Esophagus squamous epithelium (tissue), 4 donors: ENCODE measurements at regions not wholly inside any gene's neighbourhood (a gene's known extent, or its start where the extent isn't known, plus 50 kb on each side); places are given as distances from the start of the nearest gene placed in this dataset.

Experiments
- CTCF ChIP-seq, 6 experiments: fragments of 450-650 bp in 4 of 6; fragments of 200-600 bp in 2 of 6; sonication (generic) in 2 of 6; IDR thresholded peaks; one replicate each; pipeline ENCODE4 v1.5.1; 2016 to 2019; ENCODE audit warnings: antibody characterized with exemption in 6 of 6, mild to moderate bottlenecking in 4 of 6, moderate library complexity in 4 of 6
- POLR2A ChIP-seq, 4 donors: fragments of 450-650 bp; IDR thresholded peaks; one replicate each; pipeline ENCODE4 v1.6.1; 2017; ENCODE audit warnings: antibody characterized with exemption in 4 of 4, mild to moderate bottlenecking in 4 of 4, moderate library complexity in 3 of 4

DNA sequence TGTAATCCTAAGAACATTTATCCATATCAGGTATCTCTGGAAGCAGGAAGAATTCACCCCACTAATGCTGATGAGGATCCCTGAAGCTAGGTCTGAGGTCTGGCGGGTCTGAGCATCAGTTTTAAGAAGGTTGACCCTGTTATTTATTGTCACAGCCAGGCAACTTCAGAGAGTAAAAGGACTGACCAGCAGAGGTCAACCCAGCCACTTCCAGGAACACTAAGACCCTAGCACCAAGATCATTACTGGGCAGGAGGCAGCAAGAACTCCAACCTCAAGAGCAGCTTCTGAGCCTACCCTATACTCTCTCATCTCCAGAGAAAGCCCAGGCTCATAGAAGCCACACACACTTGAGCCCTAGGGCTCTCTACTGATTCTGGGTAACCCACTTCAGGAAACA lies 901.4 kb downstream of the DCDC2C start:
- TF ChIP-seq CTCF (IDR thresholded peaks at IDR 0.05) = no peak
- no peak for TF ChIP-seq POLR2A (IDR thresholded peaks at IDR 0.05)
